Endothelial cell of umbilical vein (primary cell): ENCODE measurements at regions not wholly inside any gene's neighbourhood (a gene's known extent, or its start where the extent isn't known, plus 50 kb on each side); places are given as distances from the start of the nearest gene placed in this dataset.
A peak's percentile ranks its signal among the peaks of the same experiment; 100 is the strongest.

ENCODE experiments used
- BruUV-seq: library from RNA; stranded (reverse); fragments of 400-500 nt; replicated peaks from 2 replicates; lab custom pipeline; 2021; lab: Mats Ljungman, UMichigan
- CTCF ChIA-PET: fragments of 300-600, 350-600 bp; sonication (Branson Sonifier 250); formaldehyde crosslinking; loops from one replicate; lab custom pipeline; 2021; ENCODE audit warnings: antibody characterized with exemption, inconsistent platforms; lab: Charles Lee
- POLR2A ChIA-PET: fragments of 300-600, 350-600 bp; sonication (Branson Sonifier 250); formaldehyde crosslinking; loops from one replicate; lab custom pipeline; 2021; ENCODE audit warnings: antibody characterized with exemption, inconsistent platforms; lab: Charles Lee
- DNase-seq: peaks from one replicate; pipeline ENCODE4 v3.0.0-alpha.2; 2011; ENCODE audit warnings: low read depth, low spot score
- FAIRE-seq: peaks from 2 replicates; lab custom pipeline; 2011; peaks lifted over from hg19 to GRCh38; lab: Jason Lieb, UNC
- H2AFZ ChIP-seq: 2 replicates; pipeline ENCODE4 v1.6.0; 2012; ENCODE audit warnings: low read depth, low read length, control low read depth, inconsistent platforms
- H3K27ac ChIP-seq: 2 replicates; pipeline ENCODE4 v1.5.1; 2011; ENCODE audit warnings: low read depth, mild to moderate bottlenecking, control low read depth, low read length, moderate library complexity; ENCODE audit not compliant: insufficient read depth
- H3K27me3 ChIP-seq, 2 experiments: 2 replicates each; pipeline versions ENCODE4 v1.6.0 to v1.6.1; 2011; ENCODE audit warnings: low read length in 2 of 2, mixed read lengths in 1 of 2; ENCODE audit not compliant: control insufficient read depth in 2 of 2, insufficient read depth in 2 of 2
- H3K36me3 ChIP-seq, 2 experiments: 2 replicates in 1 of 2; 3 replicates in 1 of 2; pipeline ENCODE4 v1.5.1; 2011; ENCODE audit warnings: low read length in 2 of 2, mild to moderate bottlenecking in 1 of 2, moderate library complexity in 1 of 2; ENCODE audit not compliant: control insufficient read depth in 2 of 2, insufficient read depth in 2 of 2; ENCODE audit errors: extremely low read depth in 1 of 2
- H3K4me1 ChIP-seq: 3 replicates; pipeline ENCODE4 v1.5.1; 2011; ENCODE audit warnings: mild to moderate bottlenecking, low read length; ENCODE audit not compliant: control insufficient read depth, insufficient read depth; ENCODE audit errors: extremely low read depth
- H3K4me2 ChIP-seq: 2 replicates; pipeline ENCODE4 v1.6.1; 2011; ENCODE audit warnings: low read length, control low read depth, mixed read lengths; ENCODE audit not compliant: insufficient read depth
- H3K4me3 ChIP-seq, 3 experiments: fragments of 200-600 bp in 1 of 3; sonication (generic), shearing (Covaris generic) in 1 of 3; replicated peaks in 1 of 3; 2 replicates each; pipeline ENCODE4 v1.5.1; 2011 to 2016; ENCODE audit warnings: control low read depth in 3 of 3, low read length in 3 of 3, mild to moderate bottlenecking in 2 of 3, inconsistent platforms in 1 of 3, low read depth in 1 of 3, moderate library complexity in 1 of 3; ENCODE audit not compliant: insufficient read depth in 1 of 3
- H3K79me2 ChIP-seq: 2 replicates; pipeline ENCODE4 v1.6.0; 2012; ENCODE audit warnings: low read length, inconsistent platforms; ENCODE audit not compliant: control insufficient read depth, insufficient read depth
- H3K9ac ChIP-seq: replicated peaks from 2 replicates; pipeline ENCODE3; 2011; ENCODE audit warnings: low read length, control low read depth; ENCODE audit not compliant: insufficient read depth; ENCODE audit errors: extremely low read depth
- H3K9me1 ChIP-seq: replicated peaks from 3 replicates; pipeline ENCODE4 v1.6.0; 2011; ENCODE audit warnings: mild to moderate bottlenecking, low read length; ENCODE audit not compliant: control insufficient read depth, insufficient read depth; ENCODE audit errors: extremely low read depth
- H3K9me3 ChIP-seq: replicated peaks from 2 replicates; pipeline ENCODE4 v1.5.1; 2012; ENCODE audit warnings: low read length, inconsistent platforms; ENCODE audit not compliant: control insufficient read depth, insufficient read depth
- H4K20me1 ChIP-seq: replicated peaks from 2 replicates; pipeline ENCODE3; 2011; ENCODE audit warnings: mild to moderate bottlenecking, low read length; ENCODE audit not compliant: control insufficient read depth, insufficient read depth; ENCODE audit errors: extremely low read depth
- CTCF ChIP-seq, 2 donors: IDR thresholded peaks; 1 replicate in 1 of 2; 2 replicates in 1 of 2; pipeline ENCODE4 v1.5.1; 2011; ENCODE audit warnings: low read length in 2 of 2, mild to moderate bottlenecking in 2 of 2, moderate library complexity in 2 of 2, control low read depth in 1 of 2, inconsistent platforms in 1 of 2, low read depth in 1 of 2; ENCODE audit not compliant: insufficient read depth in 1 of 2; ENCODE audit errors: extremely low read depth in 1 of 2
- EZH2 ChIP-seq: IDR thresholded peaks from 2 replicates; pipeline ENCODE4 v1.6.1; 2012; ENCODE audit warnings: borderline replicate concordance, low read depth, mild to moderate bottlenecking, moderate library complexity, low read length, inconsistent platforms; ENCODE audit not compliant: severe bottlenecking
- FOS ChIP-seq: IDR thresholded peaks from 2 replicates; pipeline ENCODE4 v1.6.1; 2011; ENCODE audit warnings: mild to moderate bottlenecking, low read length, moderate library complexity, borderline replicate concordance; ENCODE audit not compliant: insufficient read depth
- GATA2 ChIP-seq: IDR thresholded peaks from 2 replicates; pipeline ENCODE4 v1.7.0; 2011; ENCODE audit warnings: low read depth, mild to moderate bottlenecking, moderate library complexity, mixed read lengths, low read length; ENCODE audit not compliant: insufficient read length, insufficient read depth
- JUN ChIP-seq: IDR thresholded peaks from 2 replicates; pipeline ENCODE4 v1.6.1; 2011; ENCODE audit warnings: borderline replicate concordance, low read depth; ENCODE audit not compliant: insufficient read length, insufficient read depth
- MYC ChIP-seq: IDR thresholded peaks from one replicate; pipeline ENCODE4 v1.6.1; 2011; ENCODE audit warnings: mild to moderate bottlenecking, low read depth, low read length
- POLR2A ChIP-seq: IDR thresholded peaks from 2 replicates; pipeline ENCODE4 v1.6.1; 2012; ENCODE audit warnings: low read depth, mild to moderate bottlenecking, control low read depth, low read length
- POLR2AphosphoS5 ChIP-seq: IDR thresholded peaks from 2 replicates; pipeline ENCODE4 v1.6.1; 2012; ENCODE audit warnings: low read depth, mild to moderate bottlenecking, control low read depth, low read length, moderate library complexity; ENCODE audit not compliant: insufficient read depth
- dilution Hi-C: fragments of 300-500 bp; cut with MboI; formaldehyde crosslinking; loops from one replicate; pipeline ENCODE4 v1.15.0; 2019; ENCODE audit warnings: low sequenced_read_pairs; ENCODE audit not compliant: extremely low pct_ligation_motif_present
- intact Hi-C: fragments of 100-400 bp; cut with micrococcal nuclease; formaldehyde crosslinking; loops from one replicate; pipeline ENCODE4 v1.10.0; 2022

GRCh38 chr21:16420031-16420724 lies 690.4 kb downstream of the USP25 start:
- ChIA-PET CTCF (interaction anchor here (1.0 to 2.9 kb wide), 3 partner anchors 90 to 226 kb away, joined by 3 to 6 read pairs (median 4); no protein-coding TSS in a partner anchor), POLR2A (interaction anchor here (0.7 kb wide), 1 partner anchor 53 kb away, joined by 6 read pairs; no protein-coding TSS in a partner anchor)
- Histone ChIP-seq H3K9ac (peak overlapping the region; percentile 94), H3K4me2 (peak overlapping the region; percentile 92), H4K20me1 (no peaks in the 10 kb centered on the region), H3K4me1 (peaks cover 34% of the 10 kb centered on the region), H3K4me3 (peak overlapping the region; percentile 34 to 100 (median 57)), H3K79me2 (peaks cover 58% of the 10 kb centered on the region), H3K36me3 (no peaks in the 10 kb centered on the region), H3K9me3 (no peaks in the 10 kb centered on the region), H3K27me3 (no peaks in the 10 kb centered on the region), H3K27ac (peak overlapping the region; percentile 85), H2AFZ (no peak overlapping the region), H3K9me1 (no peaks in the 10 kb centered on the region)
- BruUV-seq = no TSS peak
- DNase-seq (peak; percentile 89), FAIRE-seq (no peak)
- dilution Hi-C loops (no loop called here), intact Hi-C loops (loop anchor here (1.0 to 10.0 kb wide), 3 partner anchors 303 to 525 kb away; no protein-coding TSS in a partner anchor)
- TF ChIP-seq FOS = no peak
- no peak for TF ChIP-seq EZH2
- TF ChIP-seq MYC = no peak
- TF ChIP-seq GATA2 = no peak
- TF ChIP-seq POLR2AphosphoS5 = peak; percentile 30
- TF ChIP-seq POLR2A = no peak
- TF ChIP-seq JUN = no peak
- no peak for TF ChIP-seq CTCF (IDR thresholded peaks at IDR 0.05; ENCODE audit: extremely low read depth in 1 of 2, insufficient read depth in 1 of 2, low read depth in 1 of 2, low read length in 2 of 2)
